Large intestine (tissue), 3 donors: ENCODE measurements at regions not wholly inside any gene's neighbourhood (a gene's known extent, or its start where the extent isn't known, plus 50 kb on each side); places are given as distances from the start of the nearest gene placed in this dataset.

Experiments used
- DNase-seq, 2 donors: peaks; one replicate each; pipeline versions ENCODE4 v3.0.0 to v3.0.0-alpha.2; 2013
- H3K27ac ChIP-seq: one replicate; pipeline ENCODE4 v1.5.1; 2013; ENCODE audit warnings: low read length
- H3K27me3 ChIP-seq: 2 replicates; pipeline ENCODE4 v1.6.1; 2013; ENCODE audit warnings: low read length; ENCODE audit not compliant: control insufficient read depth, insufficient read depth
- H3K36me3 ChIP-seq: 2 replicates; pipeline ENCODE4 v1.6.1; 2013; ENCODE audit warnings: low read length; ENCODE audit not compliant: control insufficient read depth, insufficient read depth
- H3K4me1 ChIP-seq: one replicate; pipeline ENCODE4 v1.6.1; 2013; ENCODE audit warnings: low read length; ENCODE audit not compliant: control insufficient read depth, insufficient read depth
- H3K4me3 ChIP-seq: one replicate; pipeline ENCODE4 v1.5.1; 2013; ENCODE audit warnings: low read length
- H3K9me3 ChIP-seq: one replicate; pipeline ENCODE4 v1.6.1; 2013; ENCODE audit warnings: mild to moderate bottlenecking, low read depth, low read length, moderate library complexity; ENCODE audit not compliant: control insufficient read depth
- WGBS: methylation state at CpG from one replicate; pipeline ENCODE4 v1.1.5; 2013; ENCODE audit warnings: low lambda C conversion rate; ENCODE audit not compliant: insufficient coverage; 5-methylcytosine and 5-hydroxymethylcytosine counted together

DNA sequence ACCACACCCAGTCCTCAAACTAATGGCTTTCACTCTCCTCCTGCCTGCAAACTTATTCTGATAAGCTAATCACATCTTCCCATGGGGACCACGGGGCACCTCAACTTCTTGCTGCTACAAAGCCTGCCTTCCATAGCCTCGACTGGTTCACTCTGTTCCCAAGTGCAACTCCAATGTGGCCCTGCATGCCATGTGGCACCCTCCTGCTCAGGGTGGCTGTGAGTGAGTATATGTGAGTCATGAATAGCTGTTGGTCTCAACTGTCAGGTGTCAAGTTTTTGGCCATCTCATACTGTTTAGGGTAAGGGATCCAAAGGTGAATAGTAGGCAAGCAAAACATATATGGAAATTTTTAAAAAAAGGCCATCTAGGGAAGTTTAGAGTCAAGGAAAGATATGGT lies 276.1 kb upstream of the DCC start:
- DNase-seq: no peak
- WGBS: no CpG with 5 or more reads among the region's 2 CpGs

DNA sequence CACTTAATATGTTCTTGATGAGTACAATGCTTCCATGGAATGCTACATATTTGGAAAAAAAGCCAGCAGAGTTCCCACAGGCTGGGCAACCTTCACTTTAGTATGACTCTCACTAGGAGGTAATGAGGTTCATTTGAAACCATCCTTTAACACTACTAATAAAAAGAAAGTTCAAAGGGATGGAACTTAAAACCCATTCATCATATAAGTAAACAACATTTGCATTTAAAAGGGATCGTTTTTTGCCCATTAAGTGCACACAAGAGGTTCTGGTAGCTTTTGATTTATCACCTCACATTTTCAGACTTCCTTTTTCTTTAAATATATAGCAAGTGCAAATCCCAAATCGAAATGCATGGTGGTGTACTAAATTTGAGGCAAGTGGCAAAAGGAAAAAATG lies 270.8 kb upstream of the DCC start:
- no peak for DNase-seq
- WGBS: no CpG with 5 or more reads among the region's 2 CpGs
- Histone ChIP-seq H3K27me3 (no peaks in the 10 kb centered on the region), H3K9me3 (peaks cover 14% of the 10 kb centered on the region), H3K4me3 (no peak overlapping the region), H3K27ac (no peak overlapping the region), H3K4me1 (no peaks in the 10 kb centered on the region), H3K36me3 (no peaks in the 10 kb centered on the region)

More for the DNA sequence above, 276.1 kb upstream of the DCC start:
- Histone ChIP-seq H3K27ac (no peak overlapping the region), H3K36me3 (no peaks in the 10 kb centered on the region), H3K27me3 (no peaks in the 10 kb centered on the region), H3K4me1 (no peaks in the 10 kb centered on the region), H3K4me3 (no peak overlapping the region), H3K9me3 (peaks cover 9% of the 10 kb centered on the region)

DNA sequence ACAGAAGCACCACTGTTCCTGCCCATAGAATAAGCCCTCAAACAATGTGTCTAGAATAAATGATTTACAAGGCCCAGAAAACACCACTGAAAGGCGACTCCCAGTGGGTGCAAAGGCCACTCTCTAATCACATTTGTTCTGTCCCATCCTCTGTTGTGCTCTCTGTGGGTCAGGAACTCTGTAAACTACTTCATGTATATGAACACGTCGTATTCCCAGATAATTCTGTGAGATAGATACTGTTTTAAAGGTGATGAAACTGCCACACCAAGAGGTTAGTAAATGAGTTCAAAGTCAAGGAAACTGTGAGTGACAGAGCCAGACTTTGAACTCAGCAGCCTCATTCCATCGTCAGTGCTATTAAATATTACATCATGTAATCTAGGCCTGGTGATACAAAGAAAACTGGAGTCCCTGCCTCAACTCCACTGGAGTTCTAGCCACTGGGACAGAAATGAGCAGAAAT lies 269.7 kb upstream of the DCC start:
- Histone ChIP-seq H3K27ac (peak overlapping the region; percentile 59), H3K27me3 (no peaks in the 10 kb centered on the region), H3K4me1 (no peaks in the 10 kb centered on the region), H3K4me3 (no peak overlapping the region), H3K36me3 (no peaks in the 10 kb centered on the region), H3K9me3 (peaks cover 14% of the 10 kb centered on the region)
- peak; percentile 85 to 94 for DNase-seq
- no CpG with 5 or more reads among the region's 4 CpGs for WGBS

DNA sequence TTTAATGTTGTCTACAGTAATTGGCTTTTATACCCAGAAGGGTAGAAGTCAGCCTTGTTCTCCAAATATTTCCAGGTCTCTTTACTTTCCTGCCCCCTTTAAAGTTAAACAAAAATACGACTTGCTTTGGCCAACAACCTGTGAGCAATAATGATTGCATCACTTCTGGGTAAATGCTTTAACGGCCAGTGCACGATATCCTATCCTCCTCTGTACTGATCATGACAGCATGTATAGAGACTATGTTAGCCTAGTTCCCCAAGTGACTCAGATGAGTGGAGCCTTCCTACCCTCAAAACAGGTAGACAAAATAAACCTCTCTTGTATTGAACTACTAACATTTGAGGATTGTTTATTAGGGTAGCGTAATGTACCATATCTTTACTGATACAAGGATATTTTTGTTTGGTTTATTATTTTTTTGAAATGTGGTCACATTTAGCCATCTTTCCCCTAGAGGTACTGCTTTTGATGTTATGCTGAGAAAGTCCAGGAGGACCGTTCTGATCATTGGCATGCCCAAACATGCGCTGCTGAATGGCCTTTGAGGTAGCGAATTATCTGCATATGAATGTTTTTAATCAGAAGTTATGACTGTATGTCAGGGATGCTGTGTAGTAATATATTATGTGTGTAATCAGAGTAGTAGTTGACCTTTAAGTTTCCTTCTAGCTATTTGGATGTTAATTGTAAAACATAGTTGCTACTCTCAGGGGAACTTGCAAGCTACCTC lies 262.6 kb upstream of the DCC start:
- H3K4me3 ChIP-seq: no peak overlapping the region
- peak; percentile 9 to 36 for DNase-seq

DNA sequence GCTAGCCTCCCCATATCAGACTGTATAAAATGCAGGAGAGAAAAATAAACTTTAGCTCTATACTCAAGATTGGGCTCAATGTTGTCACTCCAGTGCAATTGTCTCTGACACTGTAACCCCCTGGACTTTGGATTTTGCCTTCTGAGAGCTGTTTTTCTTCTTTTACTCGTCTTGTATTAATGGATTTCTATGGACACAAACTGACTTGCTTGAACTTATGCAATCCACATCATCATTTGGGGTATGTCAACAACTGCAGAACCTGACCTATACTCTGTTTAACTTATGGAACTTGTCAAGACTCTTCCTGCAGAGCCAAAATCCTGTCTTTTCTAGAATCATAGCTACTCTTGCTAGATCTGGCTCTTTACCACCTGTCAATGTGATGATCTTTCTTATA lies 257.8 kb upstream of the DCC start:
- Histone ChIP-seq H3K4me1 (no peaks in the 10 kb centered on the region), H3K4me3 (no peak overlapping the region), H3K27ac (no peak overlapping the region), H3K27me3 (no peaks in the 10 kb centered on the region), H3K36me3 (no peaks in the 10 kb centered on the region), H3K9me3 (no peaks in the 10 kb centered on the region)
- WGBS: no CpG with 5 or more reads among the region's 1 CpG
- DNase-seq: peak; percentile 6 to 53

More for the DNA sequence above, 262.6 kb upstream of the DCC start:
- H3K9me3 ChIP-seq: no peaks in the 10 kb centered on the region
- H3K36me3 ChIP-seq: no peaks in the 10 kb centered on the region
- H3K4me1 ChIP-seq: no peaks in the 10 kb centered on the region
- H3K27me3 ChIP-seq: no peaks in the 10 kb centered on the region
- H3K27ac ChIP-seq: no peak overlapping the region
- 77% methylated on average over 5 of the region's 7 CpGs for WGBS

DNA sequence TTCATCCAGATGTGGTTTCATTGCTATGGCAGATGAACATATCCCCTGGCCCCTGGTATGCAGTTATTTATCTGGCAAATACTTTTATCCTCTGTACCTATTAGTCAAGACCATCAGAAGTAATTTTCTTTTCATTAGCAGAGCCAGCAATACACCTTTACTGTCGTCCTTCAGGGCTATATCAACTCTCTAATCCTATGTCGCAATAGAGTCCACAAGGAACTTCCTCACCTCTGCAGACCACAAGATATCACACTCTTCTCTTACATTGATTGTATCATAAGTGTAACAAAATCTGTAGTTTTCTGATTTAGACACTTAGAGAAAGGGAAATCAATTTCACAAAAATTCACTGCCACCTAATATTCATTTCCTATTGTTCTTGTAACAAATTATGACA lies 252.9 kb upstream of the DCC start:
- no peak overlapping the region for H3K4me3 ChIP-seq
- no peak for DNase-seq
- H3K4me1 ChIP-seq: no peaks in the 10 kb centered on the region
- H3K27me3 ChIP-seq: no peaks in the 10 kb centered on the region
- no peaks in the 10 kb centered on the region for H3K36me3 ChIP-seq
- no peak overlapping the region for H3K27ac ChIP-seq
- no peaks in the 10 kb centered on the region for H3K9me3 ChIP-seq
- WGBS: 13% methylated on average over 1 of the region's 2 CpGs

DNA sequence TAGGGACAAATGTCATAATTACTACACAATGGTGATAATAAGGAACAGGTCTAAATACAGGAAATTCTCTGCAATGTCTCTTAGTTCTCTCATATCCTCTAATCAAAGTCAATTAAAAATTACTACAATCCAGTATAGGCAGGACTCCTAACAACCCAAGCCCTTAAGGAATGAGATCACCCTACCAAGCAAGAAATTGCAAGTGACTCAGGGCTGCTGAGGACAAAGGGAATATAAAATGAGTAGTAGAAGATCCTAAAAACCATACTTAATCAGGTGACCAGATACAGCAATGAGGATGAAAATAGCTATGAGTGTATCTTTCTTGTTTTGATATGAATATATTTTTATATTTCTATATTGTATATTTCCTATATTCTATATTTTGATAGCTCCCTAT lies 250.0 kb upstream of the DCC start:
- Histone ChIP-seq H3K4me1 (no peaks in the 10 kb centered on the region), H3K36me3 (no peaks in the 10 kb centered on the region), H3K4me3 (no peak overlapping the region), H3K9me3 (no peaks in the 10 kb centered on the region), H3K27ac (no peak overlapping the region), H3K27me3 (no peaks in the 10 kb centered on the region)
- no peak for DNase-seq

DNA sequence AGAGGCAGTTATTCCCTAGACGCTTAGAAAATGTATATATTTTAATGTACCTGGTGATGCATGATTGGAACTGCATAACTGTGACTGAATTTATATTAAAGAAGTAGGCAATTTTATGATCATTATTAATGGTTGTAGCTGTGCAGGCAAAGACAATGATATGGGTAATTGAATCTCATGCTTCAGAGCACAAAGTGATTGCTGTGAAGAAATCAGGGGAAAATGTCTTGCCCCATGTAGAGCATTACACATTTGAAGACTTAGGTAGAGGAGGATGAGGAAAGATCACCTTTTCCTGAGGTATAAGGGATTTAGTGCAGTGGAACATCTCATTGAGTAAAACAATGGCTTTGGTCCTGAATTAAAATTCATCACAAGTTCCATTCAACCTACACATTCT lies 246.8 kb upstream of the DCC start:
- no CpG with 5 or more reads among the region's 1 CpG for WGBS
- Histone ChIP-seq H3K27ac (no peak overlapping the region), H3K36me3 (no peaks in the 10 kb centered on the region), H3K4me3 (no peak overlapping the region), H3K4me1 (no peaks in the 10 kb centered on the region), H3K9me3 (no peaks in the 10 kb centered on the region), H3K27me3 (no peaks in the 10 kb centered on the region)
- no peak for DNase-seq

DNA sequence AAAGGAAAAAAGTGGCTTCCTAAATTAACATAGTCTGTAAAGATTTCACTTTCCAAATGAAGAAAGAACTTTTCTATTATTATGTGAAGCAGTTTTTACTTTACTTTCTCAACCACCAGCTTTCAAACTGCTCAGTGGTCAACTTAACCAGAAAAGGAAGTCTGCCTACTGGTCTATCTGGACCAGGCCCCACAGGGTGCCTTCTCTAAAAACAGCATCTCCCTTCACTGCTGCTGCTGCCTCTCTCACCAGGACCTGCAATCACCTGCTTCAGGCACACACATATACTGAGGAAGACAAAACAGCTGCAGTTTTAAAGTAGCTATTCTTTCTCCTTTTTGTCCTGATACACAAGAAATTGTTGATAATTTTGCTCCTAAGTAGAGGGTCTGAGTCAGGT lies 221.3 kb upstream of the DCC start:
- no peaks in the 10 kb centered on the region for H3K36me3 ChIP-seq
- no peaks in the 10 kb centered on the region for H3K27me3 ChIP-seq
- no peaks in the 10 kb centered on the region for H3K4me1 ChIP-seq
- H3K27ac ChIP-seq: no peak overlapping the region
- no peaks in the 10 kb centered on the region for H3K9me3 ChIP-seq
- no peak overlapping the region for H3K4me3 ChIP-seq
- no peak for DNase-seq

DNA sequence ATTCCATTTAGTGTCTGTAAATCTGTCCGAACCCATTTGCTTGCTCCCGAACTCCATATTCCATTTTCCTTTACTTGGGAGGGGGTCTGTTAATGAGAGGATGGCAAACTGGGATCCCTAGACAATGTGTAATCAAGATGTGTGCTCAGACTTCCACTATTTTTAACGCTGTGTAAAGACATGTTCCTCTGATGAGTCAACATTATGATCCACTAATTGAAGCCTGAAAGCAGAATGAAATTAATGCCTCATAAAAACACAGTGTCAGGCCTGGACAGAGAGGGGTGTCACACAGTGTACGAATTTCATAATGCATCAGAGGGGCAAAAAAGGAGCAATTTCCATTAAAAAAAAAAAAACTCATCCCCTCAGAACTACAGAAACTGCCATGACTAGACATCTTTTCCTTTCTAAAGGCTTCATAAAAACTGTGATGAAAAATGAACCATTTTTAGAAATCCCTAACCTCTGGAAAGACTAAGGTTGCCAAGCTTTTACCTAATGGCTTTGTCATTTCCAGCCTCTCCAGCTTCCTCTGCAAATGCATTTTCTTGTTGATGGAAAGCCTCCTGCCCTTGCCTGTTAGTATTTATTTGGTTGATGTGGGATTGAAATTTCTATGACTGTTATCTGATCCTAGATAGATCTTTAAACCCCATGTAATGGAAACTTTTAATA lies 209.2 kb upstream of the DCC start:
- 80% methylated on average over 1 of the region's 4 CpGs for WGBS
- Histone ChIP-seq H3K36me3 (no peaks in the 10 kb centered on the region), H3K27me3 (no peaks in the 10 kb centered on the region), H3K4me3 (no peak overlapping the region), H3K4me1 (no peaks in the 10 kb centered on the region), H3K27ac (no peak overlapping the region), H3K9me3 (no peaks in the 10 kb centered on the region)
- DNase-seq: no peak

DNA sequence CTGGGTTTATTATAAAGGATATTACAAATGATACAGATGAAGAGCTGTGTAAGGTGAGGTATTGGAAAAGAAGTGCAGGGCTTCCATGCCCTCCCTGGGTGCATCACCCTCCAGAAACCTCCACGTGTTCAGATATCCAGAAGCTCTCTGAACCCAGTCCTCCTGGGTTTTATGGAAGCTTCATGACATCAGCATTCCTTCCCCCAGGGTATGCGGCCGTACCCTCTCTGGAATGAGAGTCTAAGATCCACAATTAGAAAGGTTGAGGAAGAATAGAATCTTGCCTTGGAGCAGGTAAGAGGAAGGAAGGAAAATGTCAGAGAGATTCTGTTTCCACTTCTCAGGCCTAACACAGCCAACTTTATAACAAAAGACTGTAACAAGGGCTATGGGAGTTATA lies 208.2 kb upstream of the DCC start:
- Histone ChIP-seq H3K27ac (no peak overlapping the region), H3K36me3 (no peaks in the 10 kb centered on the region), H3K27me3 (no peaks in the 10 kb centered on the region), H3K9me3 (no peaks in the 10 kb centered on the region), H3K4me3 (no peak overlapping the region), H3K4me1 (no peaks in the 10 kb centered on the region)
- WGBS: no CpG with 5 or more reads among the region's 3 CpGs
- no peak for DNase-seq
